Natural killer cell (primary cell): ENCODE measurements at regions not wholly inside any gene's neighbourhood (a gene's known extent, or its start where the extent isn't known, plus 50 kb on each side); places are given as distances from the start of the nearest gene placed in this dataset.

Experiments used
- ATAC-seq, 3 donors: fragments of 150-1000 bp in 2 of 3; fragments of 200-7000 bp in 1 of 3; cut with Tn5 transposase; 1 replicate in 1 of 3; 2 replicates in 2 of 3; pipeline ENCODE4 v1.10.0; 2021; ENCODE audit warnings: mild to moderate bottlenecking in 2 of 3, moderate library complexity in 2 of 3
- DNase-seq, 2 donors: peaks; one replicate each; pipeline versions ENCODE4 v3.0.0 to v3.0.0-alpha.2; 2013 to 2021; ENCODE audit warnings: mixed read lengths in 1 of 2
- H3K27ac ChIP-seq: one replicate; pipeline ENCODE4 v1.5.1; 2013; ENCODE audit warnings: mild to moderate bottlenecking, low read length
- H3K27me3 ChIP-seq: one replicate; pipeline ENCODE4 v1.6.1; 2013; ENCODE audit warnings: low read length; ENCODE audit not compliant: control insufficient read depth, insufficient read depth
- H3K36me3 ChIP-seq: one replicate; pipeline ENCODE4 v1.6.1; 2013; ENCODE audit warnings: low read length; ENCODE audit not compliant: control insufficient read depth, insufficient read depth
- H3K4me1 ChIP-seq: one replicate; pipeline ENCODE4 v1.6.1; 2013; ENCODE audit warnings: low read length; ENCODE audit not compliant: control insufficient read depth, insufficient read depth
- H3K4me3 ChIP-seq: one replicate; pipeline ENCODE4 v1.5.1; 2013; ENCODE audit warnings: low read length
- H3K9me3 ChIP-seq: one replicate; pipeline ENCODE4 v1.6.1; 2013; ENCODE audit warnings: low read length; ENCODE audit not compliant: control insufficient read depth, insufficient read depth
- H3K27ac Mint-ChIP-seq, 2 donors: one replicate each; pipeline ENCODE4 v1.8.0; 2022; ENCODE audit warnings: mild to moderate bottlenecking in 2 of 2, mixed read lengths in 2 of 2, moderate library complexity in 1 of 2
- H3K27me3 Mint-ChIP-seq, 2 donors: one replicate each; pipeline ENCODE4 v1.8.0; 2022; ENCODE audit warnings: low read depth in 2 of 2, mixed read lengths in 2 of 2
- H3K36me3 Mint-ChIP-seq: one replicate; pipeline ENCODE4 v1.8.0; 2022; ENCODE audit warnings: mixed read lengths
- H3K4me1 Mint-ChIP-seq, 2 donors: one replicate each; pipeline ENCODE4 v1.8.0; 2022; ENCODE audit warnings: mixed read lengths in 2 of 2
- H3K4me3 Mint-ChIP-seq: one replicate; pipeline ENCODE4 v1.8.0; 2022; ENCODE audit warnings: mild to moderate bottlenecking, moderate library complexity, mixed read lengths
- H3K9me3 Mint-ChIP-seq, 2 donors: one replicate each; pipeline ENCODE4 v1.8.0; 2022; ENCODE audit warnings: mixed read lengths in 2 of 2
- CTCF ChIP-seq: fragments of 200-600 bp; IDR thresholded peaks from one replicate; pipeline ENCODE4 v1.8.0; 2022; ENCODE audit warnings: antibody characterized with exemption
- WGBS: methylation state at CpG from one replicate; pipeline ENCODE4 v1.1.7; 2013; ENCODE audit warnings: missing lambda C conversion rate; ENCODE audit not compliant: insufficient coverage; 5-methylcytosine and 5-hydroxymethylcytosine counted together
- intact Hi-C: fragments of 100-400 bp; cut with micrococcal nuclease; formaldehyde crosslinking; loops from one replicate; pipeline ENCODE4 v1.14.2; 2022

- 88% methylated on average over 6 of the region's 6 CpGs for WGBS
Observed at GRCh38 chr11:130718120-130718519, 198.2 kb downstream of the SNX19 start.

GRCh38 chr11:130719220-130719915 is 196.9 kb downstream of the SNX19 start:
- no peak for DNase-seq
- Histone ChIP-seq H3K4me3 (no peak overlapping the region), H3K36me3 (no peaks in the 10 kb centered on the region), H3K4me1 (no peaks in the 10 kb centered on the region), H3K27me3 (no peaks in the 10 kb centered on the region), H3K9me3 (no peaks in the 10 kb centered on the region), H3K27ac (no peak overlapping the region)
- Mint-ChIP-seq H3K9me3 (no peaks in the 10 kb centered on the region), H3K4me1 (no peaks in the 10 kb centered on the region), H3K4me3 (no peak overlapping the region), H3K36me3 (no peaks in the 10 kb centered on the region), H3K27ac (no peak overlapping the region), H3K27me3 (peaks cover 3 to 16% of the 10 kb centered on the region in 2 donors)
- no peak for TF ChIP-seq CTCF
- intact Hi-C loops: no loop called here
- WGBS: 91% methylated on average over 13 of the region's 14 CpGs
- no peak for ATAC-seq

More at GRCh38 chr11:130718120-130718519, 198.2 kb downstream of the SNX19 start:
- H3K27ac ChIP-seq: no peak overlapping the region
- H3K9me3 ChIP-seq: no peaks in the 10 kb centered on the region
- no peak for ATAC-seq
- intact Hi-C loops: no loop called here
- DNase-seq: no peak
- no peak overlapping the region for H3K4me3 ChIP-seq
- Mint-ChIP-seq H3K4me3 (no peak overlapping the region), H3K27me3 (peaks cover 7 to 16% of the 10 kb centered on the region in 2 donors), H3K4me1 (no peaks in the 10 kb centered on the region), H3K9me3 (no peaks in the 10 kb centered on the region), H3K36me3 (no peaks in the 10 kb centered on the region), H3K27ac (no peak overlapping the region)
- H3K36me3 ChIP-seq: no peaks in the 10 kb centered on the region
- no peaks in the 10 kb centered on the region for H3K4me1 ChIP-seq
- no peaks in the 10 kb centered on the region for H3K27me3 ChIP-seq
- TF ChIP-seq CTCF: no peak

GRCh38 chr11:130720232-130721022 is 195.9 kb downstream of the SNX19 start:
- no peaks in the 10 kb centered on the region for H3K27me3 ChIP-seq
- no peak overlapping the region for H3K4me3 ChIP-seq
- Mint-ChIP-seq H3K4me1 (no peaks in the 10 kb centered on the region), H3K27me3 (peaks cover 3 to 8% of the 10 kb centered on the region in 2 donors), H3K9me3 (no peaks in the 10 kb centered on the region), H3K27ac (no peak overlapping the region), H3K4me3 (no peak overlapping the region), H3K36me3 (no peaks in the 10 kb centered on the region)
- 92% methylated on average over 27 of the region's 27 CpGs for WGBS
- TF ChIP-seq CTCF: no peak
- intact Hi-C loops: no loop called here
- H3K27ac ChIP-seq: no peak overlapping the region
- peak in 1 of 3 donors; percentile 35 for ATAC-seq
- no peak for DNase-seq
- H3K36me3 ChIP-seq: no peaks in the 10 kb centered on the region
- no peaks in the 10 kb centered on the region for H3K9me3 ChIP-seq
- H3K4me1 ChIP-seq: no peaks in the 10 kb centered on the region
